ENCODE measurements at regions not wholly inside any gene's neighbourhood (a gene's known extent, or its start where the extent isn't known, plus 50 kb on each side); places are given as distances from the start of the nearest gene placed in this dataset.

DNA sequence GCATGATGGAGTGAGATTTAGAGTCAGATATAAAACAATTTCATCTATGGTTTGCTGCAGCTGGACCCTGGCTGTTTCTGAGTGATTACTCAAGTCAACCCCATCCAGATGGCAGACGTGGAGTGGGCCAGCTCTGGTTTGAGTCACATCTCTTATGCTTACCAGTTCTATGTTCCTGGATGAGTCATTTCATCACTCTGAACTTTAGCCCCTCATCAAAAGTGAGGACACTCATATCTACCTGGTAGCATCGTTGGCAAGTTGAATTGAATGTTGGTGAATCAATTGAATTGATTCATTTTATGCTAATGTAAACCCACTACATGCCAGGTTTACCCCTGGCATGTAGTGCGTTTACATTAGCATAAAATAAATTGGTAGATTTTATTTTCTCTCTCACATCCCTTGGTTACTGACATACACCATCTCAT lies 176.4 kb downstream of the FGF18 start:
- H3K9ac ChIP-seq (replicated peaks in 1 of 4; ENCODE audit: extremely low read depth in 1 of 4, low read depth in 3 of 4, low read length in 3 of 4) = no peak overlapping the region
- 84% methylated on average over 3 of the region's 3 CpGs; no CpG with 5 or more reads in 1 of the 2 experiments for WGBS, 2 experiments (ENCODE audit: extremely low coverage in 1 of 2, insufficient coverage in 1 of 2, insufficient read length in 1 of 2, insufficient replicate concordance in 2 of 2, low coverage in 1 of 2, low lambda C conversion rate in 2 of 2, missing lambda C conversion rate in 1 of 2)
- H2BK5ac ChIP-seq (ENCODE audit: low read depth, low read length) = no peak overlapping the region
- H3K4me1 ChIP-seq (replicated peaks in 1 of 4; ENCODE audit: control insufficient read depth in 3 of 4, insufficient read depth in 4 of 4, low read length in 3 of 4) = peaks cover 0 to 6% (median 0%) of the 10 kb centered on the region in 4 experiments; a peak in 1 of 7 replicates
- H3K79me2 ChIP-seq (ENCODE audit: control insufficient read depth in 1 of 2, insufficient read depth in 2 of 2, low read length in 2 of 2) = no peaks in the 10 kb centered on the region
- H2BK20ac ChIP-seq (ENCODE audit: low read length) = no peak overlapping the region
- H2AFZ ChIP-seq (ENCODE audit: low read length) = no peak overlapping the region
- no peak overlapping the region for H3K27ac ChIP-seq (ENCODE audit: low read depth, low read length)
- H3K23me2 ChIP-seq (ENCODE audit: low read depth, low read length) = peaks cover 6% of the 10 kb centered on the region; the same call in 1 of the 2 replicates
- no peak overlapping the region for H4K5ac ChIP-seq (ENCODE audit: insufficient read length, low read depth, low read length)
- no peaks in the 10 kb centered on the region for H3K27me3 ChIP-seq (replicated peaks in 1 of 4; ENCODE audit: control insufficient read depth in 3 of 4, extremely low read depth in 1 of 4, insufficient read depth in 3 of 4, low read length in 3 of 4)
- H2BK15ac ChIP-seq (ENCODE audit: low read length) = no peak overlapping the region
- H2BK12ac ChIP-seq (ENCODE audit: low read depth, low read length) = no peak overlapping the region
- no peak overlapping the region for H3K23ac ChIP-seq (ENCODE audit: insufficient read length)
- no peaks in the 10 kb centered on the region for H3K9me3 ChIP-seq (ENCODE audit: insufficient read depth in 2 of 2, low read depth in 1 of 2, low read length in 1 of 2)
- H2BK120ac ChIP-seq (replicated peaks; ENCODE audit: low read depth, low read length) = no peak overlapping the region
- DNase-seq (ENCODE audit: low read depth in 1 of 2, low spot score in 2 of 2) (no peak), FAIRE-seq (no peak)
- H4K8ac ChIP-seq (ENCODE audit: extremely low read depth, insufficient read depth, low read length) = no peak overlapping the region
- H3K18ac ChIP-seq (ENCODE audit: extremely low read depth, low read length) = no peak overlapping the region
- no peak overlapping the region for H3K4me3 ChIP-seq (ENCODE audit: extremely low read depth in 1 of 4, insufficient read depth in 2 of 4, low read depth in 3 of 4, low read length in 4 of 4)
- H4K91ac ChIP-seq (replicated peaks; ENCODE audit: insufficient read length, low read length) = no peak overlapping the region
- H2AK5ac ChIP-seq (ENCODE audit: low read depth, low read length) = no peak overlapping the region
- no peaks in the 10 kb centered on the region for H3K79me1 ChIP-seq (ENCODE audit: low read depth, low read length)
- ChIA-PET POLR2A (ENCODE audit: partially characterized antibody) (interaction anchor here (1.0 to 1.9 kb wide), 2 partner anchors 17 to 177 kb away, joined by 3 to 4 read pairs; partner anchors contain the start of gene FGF18), CTCF (ENCODE audit: partially characterized antibody) (interaction anchor here (0.6 to 3.5 kb wide), 10 partner anchors 10 to 136 kb away, joined by 3 to 18 read pairs (median 4); no protein-coding TSS in a partner anchor)
- TF ChIP-seq ASH2L (IDR thresholded peaks at IDR 0.05; ENCODE audit: low read length) (peak; percentile 4), RXRA (IDR thresholded peaks at IDR 0.05; ENCODE audit: insufficient read depth, low read depth, low read length) (no peak)
- H3K56ac ChIP-seq (replicated peaks; ENCODE audit: insufficient read length, low read depth, low read length) = no peak overlapping the region
- H4K20me1 ChIP-seq (replicated peaks in 1 of 2; ENCODE audit: control insufficient read depth in 1 of 2, insufficient read depth in 2 of 2, low read length in 2 of 2) = peaks cover 0 to 2% of the 10 kb centered on the region in 2 experiments
- no peak overlapping the region for H3K14ac ChIP-seq (ENCODE audit: insufficient read length)
- H3K36me3 ChIP-seq (ENCODE audit: control insufficient read depth in 2 of 4, insufficient read depth in 4 of 4, low read length in 3 of 4) = no peaks in the 10 kb centered on the region
- no peak overlapping the region for H3K4ac ChIP-seq (replicated peaks; ENCODE audit: insufficient read length, low read depth, low read length)
- no peak overlapping the region for H3K4me2 ChIP-seq (ENCODE audit: insufficient read depth in 1 of 2, low read depth in 2 of 2, low read length in 2 of 2)

Data from H1 (cell line).